GM13977 (cell line): ENCODE measurements at regions not wholly inside any gene's neighbourhood (a gene's known extent, or its start where the extent isn't known, plus 50 kb on each side); places are given as distances from the start of the nearest gene placed in this dataset.
A peak's percentile ranks its signal among the peaks of the same experiment; 100 is the strongest.

Experiments
- DNase-seq: peaks from one replicate; pipeline ENCODE4 v3.0.0; 2012; ENCODE audit warnings: low spot score
- CTCF ChIP-seq: IDR thresholded peaks from 2 replicates; pipeline ENCODE4 v1.5.1; 2012; ENCODE audit warnings: mild to moderate bottlenecking, control low read depth; ENCODE audit not compliant: insufficient read depth; ENCODE audit errors: extremely low read depth, missing control alignments
- in situ Hi-C: fragments of 300-500 bp; cut with MboI; formaldehyde crosslinking; loops from one replicate; pipeline ENCODE4 v1.12.0; 2022; ENCODE audit warnings: low sequenced_read_pairs, low pct_unique_long_range_greater_than_20kb, mixed read lengths, inconsistent platforms; ENCODE audit not compliant: unreplicated experiment

- DNase-seq = no peak
- TF ChIP-seq CTCF = no peak
- in situ Hi-C loops = no loop called here
Measured at GRCh38 chr14:95034788-95035187, 122.5 kb downstream of the DICER1 start.

GRCh38 chr14:95033682-95034632 is 123.4 kb downstream of the DICER1 start:
- in situ Hi-C loops = no loop called here
- no peak for DNase-seq
- TF ChIP-seq CTCF = no peak

- DNase-seq = no peak
- no peak for TF ChIP-seq CTCF
- in situ Hi-C loops = no loop called here
Measured at GRCh38 chr14:95033031-95033430, 124.3 kb downstream of the DICER1 start.

GRCh38 chr14:95026851-95027463 is 130.4 kb downstream of the DICER1 start:
- in situ Hi-C loops = no loop called here
- no peak for DNase-seq
- peak; percentile 5 for TF ChIP-seq CTCF

- in situ Hi-C loops = no loop called here
- TF ChIP-seq CTCF = no peak
- no peak for DNase-seq
Measured at GRCh38 chr14:95025941-95026340, 131.4 kb downstream of the DICER1 start.

- TF ChIP-seq CTCF = no peak
- in situ Hi-C loops = no loop called here
- DNase-seq = no peak
Measured at GRCh38 chr14:95025218-95025617, 132.1 kb downstream of the DICER1 start.
